Suprapubic skin (tissue), 4 donors: ENCODE measurements at regions not wholly inside any gene's neighbourhood (a gene's known extent, or its start where the extent isn't known, plus 50 kb on each side); places are given as distances from the start of the nearest gene placed in this dataset.

Source experiments
- DNase-seq, 2 donors: peaks; one replicate each; pipeline ENCODE4 v3.0.0-alpha.2; 2019; ENCODE audit warnings: low spot score in 2 of 2
- H3K27ac ChIP-seq: fragments of 200-600 bp; sonication (generic); one replicate; pipeline ENCODE4 v1.5.1; 2019
- H3K27me3 ChIP-seq: fragments of 200-600 bp; sonication (generic); one replicate; pipeline ENCODE4 v1.5.1; 2019
- H3K36me3 ChIP-seq: fragments of 200-600 bp; sonication (generic); one replicate; pipeline ENCODE4 v1.5.1; 2019
- H3K4me1 ChIP-seq: fragments of 200-600 bp; sonication (generic); one replicate; pipeline ENCODE4 v1.5.1; 2019
- H3K4me3 ChIP-seq: fragments of 200-600 bp; sonication (generic); one replicate; pipeline ENCODE4 v1.5.1; 2019; ENCODE audit warnings: mild to moderate bottlenecking
- H3K9me3 ChIP-seq: fragments of 200-600 bp; sonication (generic); one replicate; pipeline ENCODE4 v1.5.1; 2019
- EP300 ChIP-seq: sonication (generic); formaldehyde crosslinking; IDR thresholded peaks from one replicate; pipeline ENCODE4 v1.6.1; 2017; ENCODE audit warnings: antibody characterized with exemption
- POLR2A ChIP-seq, 2 donors: fragments of 450-650 bp; IDR thresholded peaks; one replicate each; pipeline ENCODE4 v1.6.1; 2017; ENCODE audit warnings: antibody characterized with exemption in 2 of 2, mild to moderate bottlenecking in 2 of 2, moderate library complexity in 2 of 2
- POLR2AphosphoS5 ChIP-seq, 3 donors: sonication (generic); formaldehyde crosslinking; IDR thresholded peaks; one replicate each; pipeline ENCODE4 v1.6.1; 2017; ENCODE audit warnings: antibody characterized with exemption in 3 of 3
- WGBS: methylation state at CpG from one replicate; pipeline ENCODE4 v1.1.5; 2018; 5-methylcytosine and 5-hydroxymethylcytosine counted together
- TF ChIP-seq, protein P1 (sequence below), 2 donors: fragments of 200-600 bp in 1 of 2; fragments of 450-650 bp in 1 of 2; sonication (generic) in 1 of 2; IDR thresholded peaks; one replicate each; pipeline ENCODE4 v1.5.1; 2016 to 2019; ENCODE audit warnings: antibody characterized with exemption in 2 of 2, mild to moderate bottlenecking in 1 of 2, moderate library complexity in 1 of 2

DNA sequence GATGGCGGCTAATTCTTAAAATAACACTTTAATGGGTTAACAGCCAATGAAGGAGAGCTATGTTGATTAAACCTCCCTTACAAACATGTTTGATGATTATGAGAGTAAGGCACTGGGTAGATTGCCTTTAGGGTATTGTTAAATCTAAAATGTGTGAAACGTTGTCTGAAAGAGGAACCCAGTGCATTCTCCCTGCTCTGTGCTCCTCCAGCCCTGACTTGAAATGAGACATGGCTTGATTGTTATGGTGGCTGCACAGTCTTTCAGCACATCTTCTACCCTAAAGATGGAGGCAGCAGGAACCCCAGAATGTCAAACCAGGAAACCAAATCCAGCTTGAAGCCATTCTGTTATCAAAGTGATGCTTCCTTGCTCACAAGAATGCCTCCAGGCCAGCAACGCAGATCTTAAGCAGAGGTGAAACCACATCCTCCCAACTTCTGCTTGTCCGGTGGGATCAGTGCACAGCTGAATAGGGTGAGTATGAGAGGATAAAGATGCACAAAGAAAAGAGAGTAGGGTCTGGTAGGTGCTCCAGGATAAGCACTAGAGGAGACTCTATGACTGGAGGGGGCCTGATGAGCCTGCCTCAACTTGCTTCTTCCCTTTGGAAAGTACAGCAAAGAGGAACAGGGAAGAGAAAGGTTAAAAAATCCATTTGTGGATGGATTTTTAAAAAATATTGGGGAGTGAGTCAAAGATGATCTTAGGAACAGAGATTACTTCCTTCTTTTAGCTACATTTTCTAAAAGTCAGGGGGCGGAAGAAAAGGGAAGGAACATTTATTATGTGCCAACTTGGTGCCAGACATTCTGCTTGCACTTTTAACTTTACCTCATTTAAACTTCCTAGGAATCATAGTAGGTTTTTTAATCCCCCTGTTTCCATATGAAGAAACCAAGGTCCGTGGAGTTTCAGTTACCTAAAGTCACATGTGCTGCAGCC is 523.0 kb downstream of the TXNL1 start:
- Histone ChIP-seq H3K36me3 (no peaks in the 10 kb centered on the region), H3K9me3 (no peaks in the 10 kb centered on the region), H3K4me1 (peaks cover 5% of the 10 kb centered on the region), H3K27ac (no peak overlapping the region), H3K4me3 (no peak overlapping the region), H3K27me3 (no peaks in the 10 kb centered on the region)
- WGBS: 68% methylated on average over 6 of the region's 6 CpGs
- DNase-seq: no peak
- TF ChIP-seq POLR2A (IDR thresholded peaks at IDR 0.05) (no peak), POLR2AphosphoS5 (IDR thresholded peaks at IDR 0.05) (no peak), EP300 (no peak)
- TF ChIP-seq, protein P1, sequence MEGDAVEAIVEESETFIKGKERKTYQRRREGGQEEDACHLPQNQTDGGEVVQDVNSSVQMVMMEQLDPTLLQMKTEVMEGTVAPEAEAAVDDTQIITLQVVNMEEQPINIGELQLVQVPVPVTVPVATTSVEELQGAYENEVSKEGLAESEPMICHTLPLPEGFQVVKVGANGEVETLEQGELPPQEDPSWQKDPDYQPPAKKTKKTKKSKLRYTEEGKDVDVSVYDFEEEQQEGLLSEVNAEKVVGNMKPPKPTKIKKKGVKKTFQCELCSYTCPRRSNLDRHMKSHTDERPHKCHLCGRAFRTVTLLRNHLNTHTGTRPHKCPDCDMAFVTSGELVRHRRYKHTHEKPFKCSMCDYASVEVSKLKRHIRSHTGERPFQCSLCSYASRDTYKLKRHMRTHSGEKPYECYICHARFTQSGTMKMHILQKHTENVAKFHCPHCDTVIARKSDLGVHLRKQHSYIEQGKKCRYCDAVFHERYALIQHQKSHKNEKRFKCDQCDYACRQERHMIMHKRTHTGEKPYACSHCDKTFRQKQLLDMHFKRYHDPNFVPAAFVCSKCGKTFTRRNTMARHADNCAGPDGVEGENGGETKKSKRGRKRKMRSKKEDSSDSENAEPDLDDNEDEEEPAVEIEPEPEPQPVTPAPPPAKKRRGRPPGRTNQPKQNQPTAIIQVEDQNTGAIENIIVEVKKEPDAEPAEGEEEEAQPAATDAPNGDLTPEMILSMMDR (IDR thresholded peaks at IDR 0.05): no peak

DNA sequence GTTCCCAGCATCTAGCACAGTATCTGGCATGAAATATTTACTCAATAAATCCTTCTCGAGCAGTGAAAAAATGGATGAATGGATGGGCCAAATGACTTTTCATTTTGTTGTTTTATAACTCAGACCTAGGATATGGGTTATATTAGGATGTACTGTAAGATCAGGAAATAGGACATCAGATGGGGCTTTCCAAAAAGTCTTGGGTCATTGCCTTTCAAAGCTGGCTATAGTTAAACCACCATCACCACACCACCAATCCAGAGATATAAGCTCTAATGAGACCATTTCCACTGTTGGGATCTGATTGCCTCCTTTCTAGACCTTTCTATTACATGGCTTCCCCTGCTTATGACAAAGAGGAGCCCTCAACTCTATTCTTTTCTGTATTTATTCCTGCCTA is 525.0 kb upstream of the TCF4 start:
- 74% methylated on average over 1 of the region's 1 CpG for WGBS
- DNase-seq: no peak
- TF ChIP-seq POLR2AphosphoS5 (IDR thresholded peaks at IDR 0.05) (no peak), POLR2A (IDR thresholded peaks at IDR 0.05) (no peak), EP300 (no peak)
- TF ChIP-seq, protein P1 (IDR thresholded peaks at IDR 0.05): no peak
- Histone ChIP-seq H3K9me3 (no peaks in the 10 kb centered on the region), H3K4me1 (peaks cover 5% of the 10 kb centered on the region), H3K36me3 (no peaks in the 10 kb centered on the region), H3K27ac (no peak overlapping the region), H3K27me3 (no peaks in the 10 kb centered on the region), H3K4me3 (no peak overlapping the region)

GRCh38 chr18:56112013-56112749 is 524.2 kb upstream of the TCF4 start:
- no peak overlapping the region for H3K27ac ChIP-seq
- WGBS: 59% methylated on average over 6 of the region's 6 CpGs
- no peak overlapping the region for H3K4me3 ChIP-seq
- DNase-seq: no peak
- TF ChIP-seq EP300 (no peak), POLR2A (IDR thresholded peaks at IDR 0.05) (no peak), POLR2AphosphoS5 (IDR thresholded peaks at IDR 0.05) (no peak)
- TF ChIP-seq, protein P1 (IDR thresholded peaks at IDR 0.05): no peak
- no peaks in the 10 kb centered on the region for H3K9me3 ChIP-seq
- no peaks in the 10 kb centered on the region for H3K36me3 ChIP-seq
- no peaks in the 10 kb centered on the region for H3K27me3 ChIP-seq
- peaks cover 5% of the 10 kb centered on the region for H3K4me1 ChIP-seq

DNA sequence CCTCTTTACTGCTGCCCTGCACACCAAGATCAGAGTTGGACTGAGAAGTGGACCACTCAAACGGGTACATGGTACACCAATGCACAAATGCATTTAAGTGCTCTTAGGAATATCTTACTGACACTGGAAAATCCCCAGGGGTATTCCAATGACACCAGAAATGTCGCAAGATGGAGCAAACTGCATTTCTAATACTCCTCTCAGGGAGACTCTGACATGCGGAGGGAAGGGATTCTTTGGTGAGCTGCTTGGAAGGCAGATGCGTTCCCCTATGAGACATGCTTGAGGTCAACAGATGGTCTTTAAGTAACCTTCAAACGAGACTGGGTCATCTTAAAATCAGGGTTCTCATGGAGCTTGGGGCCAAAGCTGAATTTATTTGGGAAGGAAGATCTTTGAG is 521.8 kb upstream of the TCF4 start:
- DNase-seq: no peak
- Histone ChIP-seq H3K4me3 (no peak overlapping the region), H3K27me3 (no peaks in the 10 kb centered on the region), H3K4me1 (peaks cover 5% of the 10 kb centered on the region), H3K36me3 (no peaks in the 10 kb centered on the region), H3K27ac (no peak overlapping the region), H3K9me3 (no peaks in the 10 kb centered on the region)
- TF ChIP-seq POLR2AphosphoS5 (IDR thresholded peaks at IDR 0.05): no peak
- TF ChIP-seq, protein P1 (IDR thresholded peaks at IDR 0.05): no peak
- TF ChIP-seq POLR2A (IDR thresholded peaks at IDR 0.05): no peak
- no peak for TF ChIP-seq EP300
- 83% methylated on average over 5 of the region's 5 CpGs for WGBS
